NCI-H2227 (cell line): ENCODE measurements at regions not wholly inside any gene's neighbourhood (a gene's known extent, or its start where the extent isn't known, plus 50 kb on each side); places are given as distances from the start of the nearest gene placed in this dataset.

Source experiments
- DNase-seq: peaks from one replicate; lab custom pipeline; 2025; ENCODE audit not compliant: unreplicated experiment; lab: John Stamatoyannopoulos, UW

DNA sequence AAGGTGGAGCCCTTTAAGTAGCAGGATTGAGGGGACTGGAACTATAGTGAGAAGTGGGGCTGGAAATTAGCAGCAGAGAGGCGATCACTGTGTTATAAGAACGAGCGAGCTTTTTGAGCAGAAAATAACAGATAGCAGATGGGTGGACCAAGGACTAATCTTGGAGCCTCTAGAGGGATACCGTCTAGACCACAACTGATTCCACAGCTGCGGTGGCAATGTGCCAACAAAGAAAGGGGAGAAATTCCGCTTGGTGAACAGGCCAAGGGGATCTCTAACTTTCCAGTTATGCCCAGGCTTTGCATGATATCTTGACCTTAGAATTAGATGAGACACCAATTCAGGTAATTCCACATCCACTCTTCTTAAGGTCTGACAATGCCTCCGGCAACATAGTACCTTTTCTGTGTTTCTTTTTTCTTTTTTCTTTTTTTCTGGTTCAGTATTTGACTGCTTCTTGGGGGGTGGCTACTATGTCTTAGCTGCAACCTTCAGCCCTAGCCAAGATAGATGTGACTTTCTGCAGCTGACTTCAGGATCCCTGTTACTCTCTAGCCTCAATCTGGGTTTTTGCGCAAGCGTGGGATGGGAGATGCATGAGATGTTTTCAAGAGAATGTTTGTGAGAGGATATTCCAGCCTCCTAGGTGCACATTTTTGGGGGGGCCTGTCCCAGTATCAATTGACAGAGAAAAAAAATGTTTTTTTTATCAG lies 143.4 kb upstream of the CPSF6 start:
- no peak for DNase-seq

DNA sequence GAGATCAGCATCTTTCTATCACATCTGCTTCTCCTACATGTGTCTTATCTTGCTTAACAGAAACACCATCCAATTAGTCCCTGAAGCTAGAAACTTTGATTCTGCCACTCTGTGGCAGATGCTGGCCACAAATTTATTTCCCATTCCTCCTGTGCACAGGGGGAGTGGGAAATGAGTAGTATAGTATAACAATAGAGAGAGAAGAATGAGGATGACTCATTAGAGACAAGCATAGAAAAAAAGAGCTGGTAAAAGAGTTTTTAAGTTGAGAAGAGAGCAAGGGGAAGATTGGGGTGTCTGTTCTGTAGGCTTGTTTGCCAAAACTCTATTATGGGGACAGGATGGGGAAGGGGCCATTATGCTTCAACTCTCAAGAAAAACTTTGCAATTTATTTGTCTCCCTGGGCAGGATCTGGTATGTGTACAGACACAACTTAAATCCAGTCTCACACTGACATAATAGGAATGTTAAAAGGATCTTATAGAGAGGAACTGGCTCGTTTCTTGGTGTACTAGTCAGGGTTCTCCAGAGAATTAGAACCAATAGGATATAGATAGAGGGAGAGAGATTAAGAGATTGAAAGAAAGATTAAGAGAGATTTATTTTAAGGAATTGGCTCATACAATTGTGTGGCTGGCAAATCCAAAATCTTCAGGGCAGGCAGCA lies 142.6 kb upstream of the CPSF6 start:
- DNase-seq, result no peak

DNA sequence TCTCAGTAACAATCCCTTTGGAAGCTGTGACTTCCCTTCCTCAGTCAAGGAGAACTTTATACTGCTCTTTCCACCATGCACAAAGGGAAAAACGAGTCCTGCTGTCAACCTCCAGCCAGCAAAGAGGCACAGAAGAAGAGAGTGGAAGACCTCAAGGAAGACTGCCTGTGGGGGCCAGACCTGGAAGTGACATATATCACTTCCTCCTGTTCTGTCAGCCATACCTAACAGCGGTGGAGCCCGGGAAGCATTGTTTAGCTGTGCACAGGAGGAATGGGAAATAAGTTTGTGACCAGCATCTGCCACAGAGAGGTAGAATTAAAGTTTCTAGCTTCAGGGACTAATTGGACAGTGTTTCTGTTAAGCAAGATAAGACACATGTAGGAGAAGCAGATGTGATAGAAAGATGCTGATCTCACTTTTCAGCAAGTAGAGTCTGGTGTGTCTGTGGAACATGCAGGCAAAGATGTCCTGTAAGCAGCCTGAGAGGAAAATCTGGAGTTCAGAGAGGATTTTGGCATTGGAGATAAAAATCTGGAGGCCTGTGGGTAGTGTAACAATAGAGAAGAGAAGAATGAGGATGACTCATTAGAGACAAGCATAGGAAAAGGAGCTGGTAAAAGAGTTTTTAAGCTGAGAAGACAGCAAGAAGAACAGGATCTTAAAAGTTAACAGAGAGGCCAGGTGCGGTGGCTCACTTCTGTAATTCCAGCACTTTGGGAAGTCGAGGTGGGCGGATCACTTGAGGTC lies 141.6 kb upstream of the CPSF6 start:
- DNase-seq, result no peak

DNA sequence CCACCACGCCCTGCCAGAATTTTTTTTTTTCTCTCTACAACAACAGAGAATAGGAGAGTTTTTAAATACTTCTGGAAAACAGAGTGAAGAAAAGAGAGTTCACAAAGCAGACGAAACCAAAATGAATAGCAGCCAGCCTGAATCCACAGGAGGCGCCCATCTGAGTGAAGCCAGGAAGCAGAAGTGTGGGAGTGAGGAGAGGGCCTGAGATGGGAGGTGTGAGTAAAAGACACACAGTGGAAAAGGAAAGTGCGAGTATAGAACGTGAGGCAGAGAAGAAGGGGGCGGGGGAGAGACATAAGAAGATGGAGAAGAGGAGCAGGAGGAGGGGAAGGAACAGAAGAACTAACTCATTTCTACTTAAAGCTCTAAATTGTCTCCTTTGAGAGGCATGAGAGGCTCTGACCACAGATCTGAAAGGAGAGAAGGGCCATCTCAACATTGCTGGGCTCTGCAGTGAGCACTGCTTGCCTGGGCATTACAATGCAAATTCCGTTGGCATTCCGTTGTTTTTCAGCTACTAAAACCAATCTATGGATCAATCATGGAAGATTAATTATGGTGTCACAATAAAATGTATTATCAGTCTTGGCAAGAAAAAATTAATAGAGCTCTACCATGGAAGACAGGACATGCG lies 140.1 kb upstream of the CPSF6 start:
- DNase-seq, result no peak

DNA sequence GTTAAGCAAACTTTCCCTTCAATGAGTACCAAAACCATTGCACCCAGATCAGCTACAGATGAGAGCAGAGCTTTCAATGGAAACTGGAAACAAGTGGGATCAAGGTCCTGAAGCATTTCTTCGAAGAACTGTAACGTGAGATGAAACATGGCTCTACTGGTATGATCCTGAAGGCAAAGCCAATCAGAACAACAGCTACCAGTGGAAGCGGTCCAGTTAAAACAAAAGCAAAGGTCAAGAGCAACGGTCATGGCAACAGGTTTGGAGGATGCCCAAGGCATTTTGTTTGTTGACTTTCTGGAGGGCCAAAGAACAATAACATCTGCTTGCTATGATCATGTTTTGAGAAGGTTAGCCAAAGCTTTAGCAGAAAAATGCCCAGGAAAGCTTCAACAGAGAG lies 137.9 kb upstream of the CPSF6 start:
- no peak for DNase-seq

- DNase-seq, result no peak
Observed at GRCh38 chr12:69102856-69103255, 136.5 kb upstream of the CPSF6 start.

- no peak for DNase-seq
Observed at GRCh38 chr12:69105101-69105962, 134.0 kb upstream of the CPSF6 start.

DNA sequence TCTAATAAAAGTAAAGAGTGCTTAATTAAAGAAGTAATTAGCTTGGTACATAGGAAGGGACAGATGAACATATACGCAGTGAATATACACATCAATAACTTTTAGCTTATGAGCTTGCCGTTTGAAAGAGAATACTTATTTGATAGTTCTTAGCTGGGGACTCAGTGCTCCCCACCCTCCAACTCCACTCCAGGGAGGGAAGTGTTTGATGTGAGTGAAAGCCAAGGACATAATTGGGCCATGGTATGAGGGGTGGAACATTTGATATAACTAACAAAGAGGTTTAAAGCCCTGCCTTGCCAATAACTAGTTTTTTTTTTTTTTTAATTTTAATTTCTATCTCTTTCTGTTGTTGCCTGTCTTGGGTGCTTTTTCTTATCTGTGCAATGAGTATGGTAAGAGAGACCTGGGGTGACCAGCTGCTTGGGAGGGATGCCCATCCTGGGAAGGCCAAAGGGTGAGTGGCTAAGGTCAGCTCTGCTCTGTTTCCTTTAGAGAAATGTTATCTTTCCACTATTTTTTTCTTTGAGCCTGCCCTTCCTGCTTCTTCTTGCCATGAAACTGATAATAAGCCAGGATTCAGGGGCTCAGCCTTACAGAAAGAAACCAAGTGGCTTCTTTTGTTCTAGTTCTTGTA lies 132.8 kb upstream of the CPSF6 start:
- no peak for DNase-seq

- DNase-seq, result no peak
Observed at GRCh38 chr12:69107541-69107940, 131.8 kb upstream of the CPSF6 start.

- DNase-seq, result no peak
Observed at GRCh38 chr12:69108037-69108436, 131.3 kb upstream of the CPSF6 start.

DNA sequence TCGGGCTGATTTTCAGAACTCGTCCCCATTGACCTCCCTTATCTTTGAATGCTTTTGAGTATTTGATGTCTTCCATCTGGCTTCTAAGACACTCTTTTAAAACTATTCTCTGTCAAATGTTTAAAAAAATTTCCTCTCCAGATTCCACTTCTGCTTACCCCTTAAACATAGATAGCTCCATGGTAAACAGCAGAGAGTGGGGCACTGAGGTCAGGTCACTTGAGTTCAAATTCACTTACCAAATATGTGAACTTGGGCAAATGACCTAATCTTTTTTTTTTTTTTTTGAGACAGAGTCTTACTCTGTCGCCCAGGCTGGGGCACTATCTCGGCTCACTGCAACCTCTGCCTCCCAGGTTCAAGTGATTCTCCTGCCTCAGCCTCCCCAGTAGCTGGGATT lies 126.8 kb upstream of the CPSF6 start:
- no peak for DNase-seq

DNA sequence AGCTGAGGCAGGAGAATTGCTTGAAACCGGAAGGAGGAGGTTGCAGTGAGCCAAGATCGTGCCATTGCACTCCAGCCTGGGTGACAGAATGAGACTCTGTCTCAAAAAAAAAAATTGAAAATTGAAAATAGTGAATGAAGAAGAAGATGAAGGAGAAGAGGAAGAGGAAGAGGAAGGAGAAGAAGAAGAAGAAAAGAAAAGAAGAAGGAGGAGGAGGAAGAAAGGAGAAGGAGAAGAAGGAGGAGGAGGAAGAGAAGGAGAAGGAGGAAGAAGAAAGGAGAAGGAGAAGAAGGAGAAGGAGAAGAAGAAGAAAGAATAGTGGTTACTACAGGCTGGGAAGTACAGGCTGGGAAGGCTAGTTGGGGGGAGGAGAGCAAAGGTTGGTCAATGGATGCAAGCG lies 124.3 kb upstream of the CPSF6 start:
- DNase-seq, result no peak

GRCh38 chr12:69115951-69116350 lies 123.4 kb upstream of the CPSF6 start:
- DNase-seq, result no peak

- no peak for DNase-seq
Observed at GRCh38 chr12:69117566-69118266, 121.7 kb upstream of the CPSF6 start.

- no peak for DNase-seq
Observed at GRCh38 chr12:69118516-69118915, 120.9 kb upstream of the CPSF6 start.

- no peak for DNase-seq
Observed at GRCh38 chr12:69119770-69120169, 119.6 kb upstream of the CPSF6 start.

DNA sequence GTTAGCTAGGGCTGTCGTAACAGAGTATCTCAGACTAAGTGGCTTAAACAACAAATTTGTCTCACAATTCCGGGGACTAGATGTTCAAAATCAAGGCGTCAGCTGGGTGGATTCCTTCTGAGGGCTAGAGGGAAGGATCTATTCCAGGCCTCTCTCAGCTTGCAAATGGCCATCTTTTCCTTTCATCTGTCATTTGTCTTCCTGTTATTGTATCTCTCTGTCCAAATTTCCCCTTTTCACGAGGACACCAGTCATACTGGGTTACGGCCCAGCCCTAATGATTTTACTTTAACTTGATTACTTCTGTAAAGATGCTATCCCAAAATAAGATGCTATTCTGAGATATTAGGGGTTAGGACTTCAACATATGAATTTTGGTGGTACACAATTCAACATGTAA lies 119.0 kb upstream of the CPSF6 start:
- no peak for DNase-seq

DNA sequence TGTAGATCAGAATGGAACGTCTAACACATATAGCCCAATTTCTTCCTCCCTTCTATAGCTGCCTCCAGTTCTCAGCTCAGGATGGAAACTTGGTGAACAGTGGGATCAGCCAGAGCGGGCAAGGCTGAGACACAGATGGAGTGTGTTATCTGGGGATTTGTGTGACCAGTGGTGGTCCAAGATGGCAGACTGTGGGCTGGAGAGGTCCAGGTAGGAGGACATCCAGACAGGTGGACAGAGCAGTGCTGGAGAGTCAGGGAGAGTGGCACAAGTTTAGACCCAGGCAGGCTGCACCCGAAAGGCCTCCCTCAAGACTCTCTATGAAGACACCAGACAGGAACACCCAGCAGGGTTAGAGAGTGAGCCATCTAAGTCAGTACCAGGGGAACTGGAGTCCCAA lies 116.1 kb upstream of the CPSF6 start:
- no peak for DNase-seq

GRCh38 chr12:69123919-69124638 lies 115.3 kb upstream of the CPSF6 start:
- DNase-seq, result no peak
